ENCODE measurements at regions not wholly inside any gene's neighbourhood (a gene's known extent, or its start where the extent isn't known, plus 50 kb on each side); places are given as distances from the start of the nearest gene placed in this dataset.

- DNase-seq (ENCODE audit: low spot score) = no peak
- no peak for TF ChIP-seq CTCF (IDR thresholded peaks at IDR 0.05; ENCODE audit: extremely low read depth, missing control alignments)
These were observed 942.2 kb upstream of the MIR17HG start for GRCh38 chr13:90405301-90405700.

- TF ChIP-seq CTCF (IDR thresholded peaks at IDR 0.05; ENCODE audit: extremely low read depth, missing control alignments) = no peak
- no peak for DNase-seq (ENCODE audit: low spot score)
These were observed 934.5 kb upstream of the MIR17HG start for GRCh38 chr13:90412980-90413379.

GRCh38 chr13:90413548-90413947 is 933.9 kb upstream of the MIR17HG start:
- DNase-seq (ENCODE audit: low spot score) = no peak
- TF ChIP-seq CTCF (IDR thresholded peaks at IDR 0.05; ENCODE audit: extremely low read depth, missing control alignments) = no peak

GRCh38 chr13:90414691-90415596 is 932.5 kb upstream of the MIR17HG start:
- no peak for TF ChIP-seq CTCF (IDR thresholded peaks at IDR 0.05; ENCODE audit: extremely low read depth, missing control alignments)
- DNase-seq (ENCODE audit: low spot score) = no peak

GRCh38 chr13:90415902-90416301 is 931.6 kb upstream of the MIR17HG start:
- DNase-seq (ENCODE audit: low spot score) = no peak
- TF ChIP-seq CTCF (IDR thresholded peaks at IDR 0.05; ENCODE audit: extremely low read depth, missing control alignments) = no peak

GRCh38 chr13:90416519-90416918 is 931.0 kb upstream of the MIR17HG start:
- no peak for TF ChIP-seq CTCF (IDR thresholded peaks at IDR 0.05; ENCODE audit: extremely low read depth, missing control alignments)

GRCh38 chr13:90416938-90417337 is 930.5 kb upstream of the MIR17HG start:
- no peak for TF ChIP-seq CTCF (IDR thresholded peaks at IDR 0.05; ENCODE audit: extremely low read depth, missing control alignments)
- DNase-seq (ENCODE audit: low spot score) = no peak

More at GRCh38 chr13:90416519-90416918, 931.0 kb upstream of the MIR17HG start:
- DNase-seq (ENCODE audit: low spot score) = no peak
